ENCODE measurements at regions not wholly inside any gene's neighbourhood (a gene's known extent, or its start where the extent isn't known, plus 50 kb on each side); places are given as distances from the start of the nearest gene placed in this dataset.

DNA sequence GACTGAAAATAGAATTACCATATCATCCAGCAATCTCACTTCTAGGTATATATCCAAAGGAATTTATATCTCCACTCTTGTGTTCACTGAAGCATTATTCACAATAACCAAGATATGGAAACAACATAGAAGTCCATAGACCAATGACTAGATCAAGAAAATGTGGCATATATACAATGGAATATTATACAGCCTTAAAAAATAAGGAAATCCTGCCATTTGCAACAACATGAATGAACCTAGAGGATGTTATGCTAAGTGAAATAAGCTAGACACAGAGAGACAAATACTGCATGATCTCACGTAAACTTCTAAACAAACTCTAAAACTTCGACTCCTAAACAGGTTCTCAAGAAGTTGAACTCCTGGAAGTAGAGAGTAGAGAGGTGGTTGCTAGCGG, 254.5 kb downstream of the SKIDA1 start:
- Histone ChIP-seq H3K9me3 (ENCODE audit: control insufficient read depth, low read depth, low read length) (no peaks in the 10 kb centered on the region), H3K27ac (ENCODE audit: control insufficient read depth, insufficient read depth, low read length) (no peak overlapping the region), H3K4me1 (ENCODE audit: control insufficient read depth, extremely low read depth, insufficient read depth, low read length) (no peaks in the 10 kb centered on the region), H3K4me2 (ENCODE audit: control insufficient read depth, extremely low read depth, insufficient read depth, low read depth, low read length) (no peak overlapping the region), H3K4me3 (ENCODE audit: control insufficient read depth in 2 of 3, extremely low read depth in 1 of 3, insufficient read depth in 2 of 3, low read depth in 1 of 3, low read length in 3 of 3) (no peak overlapping the region), H3K9me1 (ENCODE audit: control insufficient read depth, extremely low read depth, insufficient read depth, low read length) (no peaks in the 10 kb centered on the region), H3K36me3 (ENCODE audit: control insufficient read depth in 2 of 2, extremely low read depth in 1 of 2, insufficient read depth in 2 of 2, low read length in 2 of 2) (no peaks in the 10 kb centered on the region), H4K20me1 (ENCODE audit: control insufficient read depth, extremely low read depth, insufficient read depth, low read length) (no peaks in the 10 kb centered on the region), H3K79me2 (ENCODE audit: control insufficient read depth, insufficient read depth, low read length) (no peaks in the 10 kb centered on the region), H2AFZ (ENCODE audit: control insufficient read depth, low read length) (no peak overlapping the region), H3K9ac (ENCODE audit: control insufficient read depth, extremely low read depth, insufficient read depth, low read length) (no peak overlapping the region), H3K27me3 (ENCODE audit: control insufficient read depth, extremely low read depth, insufficient read depth, low read length) (no peaks in the 10 kb centered on the region)
- no peak for FAIRE-seq
- TF ChIP-seq EZH2 (IDR thresholded peaks at IDR 0.05; ENCODE audit: low read length), result no peak
- TF ChIP-seq CTCF (optimal IDR thresholded peaks at IDR 0.05 in 1 of 3, IDR thresholded peaks at IDR 0.05 in 1 of 3, conservative IDR thresholded peaks at IDR 0.05 in 1 of 3; ENCODE audit: extremely low read depth in 1 of 3, insufficient read depth in 2 of 3, low read length in 3 of 3), result no peak
- DNase-seq (ENCODE audit: low read depth, low spot score), result no peak
- dilution Hi-C loops (cut with MboI; ENCODE audit: extremely low pct_ligation_motif_present, low sequenced_read_pairs), result no loop called here

- H3K36me3 ChIP-seq (ENCODE audit: control insufficient read depth in 2 of 2, extremely low read depth in 1 of 2, insufficient read depth in 2 of 2, low read length in 2 of 2), result no peaks in the 10 kb centered on the region
- H3K27ac ChIP-seq (ENCODE audit: control insufficient read depth, insufficient read depth, low read length), result no peak overlapping the region
- dilution Hi-C loops (cut with MboI; ENCODE audit: extremely low pct_ligation_motif_present, low sequenced_read_pairs), result no loop called here
- no peaks in the 10 kb centered on the region for H3K79me2 ChIP-seq (ENCODE audit: control insufficient read depth, insufficient read depth, low read length)
- H3K4me3 ChIP-seq (ENCODE audit: control insufficient read depth in 2 of 3, extremely low read depth in 1 of 3, insufficient read depth in 2 of 3, low read depth in 1 of 3, low read length in 3 of 3), result no peak overlapping the region
- no peak for FAIRE-seq
- no peak for TF ChIP-seq EZH2 (IDR thresholded peaks at IDR 0.05; ENCODE audit: low read length)
- TF ChIP-seq CTCF (optimal IDR thresholded peaks at IDR 0.05 in 1 of 3, IDR thresholded peaks at IDR 0.05 in 1 of 3, conservative IDR thresholded peaks at IDR 0.05 in 1 of 3; ENCODE audit: extremely low read depth in 1 of 3, insufficient read depth in 2 of 3, low read length in 3 of 3), result no peak
- no peak for DNase-seq (ENCODE audit: low read depth, low spot score)
- no peak overlapping the region for H2AFZ ChIP-seq (ENCODE audit: control insufficient read depth, low read length)
- peaks cover 5% of the 10 kb centered on the region for H3K4me1 ChIP-seq (ENCODE audit: control insufficient read depth, extremely low read depth, insufficient read depth, low read length)
- H3K9me1 ChIP-seq (ENCODE audit: control insufficient read depth, extremely low read depth, insufficient read depth, low read length), result no peaks in the 10 kb centered on the region
- no peak overlapping the region for H3K4me2 ChIP-seq (ENCODE audit: control insufficient read depth, extremely low read depth, insufficient read depth, low read depth, low read length)
- H3K27me3 ChIP-seq (ENCODE audit: control insufficient read depth, extremely low read depth, insufficient read depth, low read length), result no peaks in the 10 kb centered on the region
- no peaks in the 10 kb centered on the region for H4K20me1 ChIP-seq (ENCODE audit: control insufficient read depth, extremely low read depth, insufficient read depth, low read length)
- no peak overlapping the region for H3K9ac ChIP-seq (ENCODE audit: control insufficient read depth, extremely low read depth, insufficient read depth, low read length)
- H3K9me3 ChIP-seq (ENCODE audit: control insufficient read depth, low read depth, low read length), result no peaks in the 10 kb centered on the region
Observed at GRCh38 chr10:21269289-21269688, 256.2 kb downstream of the SKIDA1 start.

Data from keratinocyte (primary cell).